ENCODE measurements at regions not wholly inside any gene's neighbourhood (a gene's known extent, or its start where the extent isn't known, plus 50 kb on each side); places are given as distances from the start of the nearest gene placed in this dataset.

GRCh38 chr10:10860455-10860976 is 157.2 kb upstream of the CELF2 start:
- FAIRE-seq, result no peak

GRCh38 chr10:10865303-10865702 is 152.4 kb upstream of the CELF2 start:
- H3K4me1 ChIP-seq (ENCODE audit: control insufficient read depth in 2 of 3, insufficient read depth in 2 of 3, low read depth in 1 of 3, low read length in 3 of 3), result no peaks in the 10 kb centered on the region
- H3K27ac ChIP-seq (ENCODE audit: low read depth in 2 of 2, low read length in 2 of 2), result no peak overlapping the region
- FAIRE-seq, result no peak
- TF ChIP-seq, protein P1, sequence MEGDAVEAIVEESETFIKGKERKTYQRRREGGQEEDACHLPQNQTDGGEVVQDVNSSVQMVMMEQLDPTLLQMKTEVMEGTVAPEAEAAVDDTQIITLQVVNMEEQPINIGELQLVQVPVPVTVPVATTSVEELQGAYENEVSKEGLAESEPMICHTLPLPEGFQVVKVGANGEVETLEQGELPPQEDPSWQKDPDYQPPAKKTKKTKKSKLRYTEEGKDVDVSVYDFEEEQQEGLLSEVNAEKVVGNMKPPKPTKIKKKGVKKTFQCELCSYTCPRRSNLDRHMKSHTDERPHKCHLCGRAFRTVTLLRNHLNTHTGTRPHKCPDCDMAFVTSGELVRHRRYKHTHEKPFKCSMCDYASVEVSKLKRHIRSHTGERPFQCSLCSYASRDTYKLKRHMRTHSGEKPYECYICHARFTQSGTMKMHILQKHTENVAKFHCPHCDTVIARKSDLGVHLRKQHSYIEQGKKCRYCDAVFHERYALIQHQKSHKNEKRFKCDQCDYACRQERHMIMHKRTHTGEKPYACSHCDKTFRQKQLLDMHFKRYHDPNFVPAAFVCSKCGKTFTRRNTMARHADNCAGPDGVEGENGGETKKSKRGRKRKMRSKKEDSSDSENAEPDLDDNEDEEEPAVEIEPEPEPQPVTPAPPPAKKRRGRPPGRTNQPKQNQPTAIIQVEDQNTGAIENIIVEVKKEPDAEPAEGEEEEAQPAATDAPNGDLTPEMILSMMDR (IDR thresholded peaks at IDR 0.05; ENCODE audit: borderline replicate concordance, extremely low read depth, insufficient read depth), result no peak
- H3K4me3 ChIP-seq (ENCODE audit: low read length in 3 of 3), result no peak overlapping the region
- intact Hi-C loops (cut with DNase I), result no loop called here
- no peaks in the 10 kb centered on the region for H3K36me3 ChIP-seq (ENCODE audit: control insufficient read depth in 2 of 3, insufficient read depth in 3 of 3, low read length in 3 of 3)
- no peaks in the 10 kb centered on the region for H3K27me3 ChIP-seq (ENCODE audit: control insufficient read depth, insufficient read depth, low read length)
- H3K9ac ChIP-seq (ENCODE audit: low read length in 3 of 3), result no peak overlapping the region
- H3K9me3 ChIP-seq (ENCODE audit: control insufficient read depth in 2 of 3, insufficient read depth in 1 of 3, low read length in 3 of 3), result no peaks in the 10 kb centered on the region
- no peak for DNase-seq

More at GRCh38 chr10:10860455-10860976, 157.2 kb upstream of the CELF2 start:
- Histone ChIP-seq H3K4me3 (ENCODE audit: low read length in 3 of 3) (no peak overlapping the region), H3K27ac (ENCODE audit: low read depth in 2 of 2, low read length in 2 of 2) (no peak overlapping the region), H3K36me3 (ENCODE audit: control insufficient read depth in 2 of 3, insufficient read depth in 3 of 3, low read length in 3 of 3) (no peaks in the 10 kb centered on the region), H3K9me3 (ENCODE audit: control insufficient read depth in 2 of 3, insufficient read depth in 1 of 3, low read length in 3 of 3) (no peaks in the 10 kb centered on the region), H3K9ac (ENCODE audit: low read length in 3 of 3) (no peak overlapping the region), H3K4me1 (ENCODE audit: control insufficient read depth in 2 of 3, insufficient read depth in 2 of 3, low read depth in 1 of 3, low read length in 3 of 3) (no peaks in the 10 kb centered on the region), H3K27me3 (ENCODE audit: control insufficient read depth, insufficient read depth, low read length) (no peaks in the 10 kb centered on the region)
- no peak for DNase-seq
- intact Hi-C loops (cut with DNase I), result no loop called here
- TF ChIP-seq, protein P1 (IDR thresholded peaks at IDR 0.05; ENCODE audit: borderline replicate concordance, extremely low read depth, insufficient read depth), result no peak

DNA sequence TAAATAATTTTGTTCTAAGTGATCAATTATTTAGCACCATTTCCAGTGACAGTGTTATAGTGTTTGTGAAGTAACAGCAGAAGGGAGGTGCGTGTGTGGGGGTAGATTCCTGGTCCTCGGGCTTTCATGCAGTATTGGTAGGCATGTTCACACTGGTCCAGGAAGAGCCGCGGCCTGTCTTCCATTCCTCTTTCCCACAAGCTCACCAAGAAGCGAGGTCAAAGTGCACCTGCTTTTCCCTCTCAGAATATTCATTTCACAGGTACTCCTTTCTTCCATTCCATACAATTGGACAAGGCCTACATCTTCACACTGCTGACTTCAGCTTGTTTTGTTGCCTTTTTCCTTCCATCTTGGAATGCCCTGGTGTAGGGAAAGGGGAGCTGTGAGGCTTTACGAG is 151.8 kb upstream of the CELF2 start:
- no peak for FAIRE-seq
- H3K4me3 ChIP-seq (ENCODE audit: low read length in 3 of 3), result no peak overlapping the region
- intact Hi-C loops (cut with DNase I), result no loop called here

More for the DNA sequence above, 151.8 kb upstream of the CELF2 start:
- no peak for DNase-seq
- Histone ChIP-seq H3K27ac (ENCODE audit: low read depth in 2 of 2, low read length in 2 of 2) (no peak overlapping the region), H3K4me1 (ENCODE audit: control insufficient read depth in 2 of 3, insufficient read depth in 2 of 3, low read depth in 1 of 3, low read length in 3 of 3) (peaks cover 0 to 2% (median 0%) of the 10 kb centered on the region in 3 donors), H3K27me3 (ENCODE audit: control insufficient read depth, insufficient read depth, low read length) (no peaks in the 10 kb centered on the region), H3K36me3 (ENCODE audit: control insufficient read depth in 2 of 3, insufficient read depth in 3 of 3, low read length in 3 of 3) (no peaks in the 10 kb centered on the region), H3K9ac (ENCODE audit: low read length in 3 of 3) (no peak overlapping the region), H3K9me3 (ENCODE audit: control insufficient read depth in 2 of 3, insufficient read depth in 1 of 3, low read length in 3 of 3) (no peaks in the 10 kb centered on the region)
- TF ChIP-seq, protein P1 (IDR thresholded peaks at IDR 0.05; ENCODE audit: borderline replicate concordance, extremely low read depth, insufficient read depth), result no peak

All from kidney (tissue), 13 donors.